ENCODE measurements at regions not wholly inside any gene's neighbourhood (a gene's known extent, or its start where the extent isn't known, plus 50 kb on each side); places are given as distances from the start of the nearest gene placed in this dataset.

GRCh38 chr12:33012226-33012625 is 115.6 kb upstream of the PKP2 start:
- Histone ChIP-seq H2BK15ac (ENCODE audit: low read length) (no peak overlapping the region), H3K27ac (replicated peaks; ENCODE audit: low read length) (no peak overlapping the region)
- no CpG with 5 or more reads among the region's 3 CpGs for whole genome bisulfite sequencing, 2 donors (ENCODE audit: extremely low coverage in 2 of 2, insufficient read length in 2 of 2, insufficient replicate concordance in 1 of 2)

GRCh38 chr12:33006106-33006505 is 109.5 kb upstream of the PKP2 start:
- Histone ChIP-seq H4K8ac (ENCODE audit: low read depth, low read length) (no peak overlapping the region), H2BK12ac (ENCODE audit: low read length) (no peak overlapping the region), H2AFZ (ENCODE audit: low read length) (no peak overlapping the region), H3K36me3 (replicated peaks in 1 of 2; ENCODE audit: control insufficient read depth in 2 of 2, insufficient read depth in 2 of 2, low read length in 2 of 2) (no peaks in the 10 kb centered on the region), H3K4me2 (ENCODE audit: insufficient read depth, low read length, poor library complexity, severe bottlenecking) (no peak overlapping the region), H3K79me1 (ENCODE audit: low read depth, low read length) (no peaks in the 10 kb centered on the region), H3K9ac (ENCODE audit: low read depth, low read length, poor library complexity) (no peak overlapping the region), H3K27me3 (ENCODE audit: control insufficient read depth in 3 of 3, insufficient read depth in 3 of 3, low read depth in 1 of 3, low read length in 3 of 3) (no peaks in the 10 kb centered on the region), H3K4ac (ENCODE audit: low read length) (no peak overlapping the region), H2BK15ac (ENCODE audit: low read length) (no peak overlapping the region), H4K91ac (ENCODE audit: low read depth, low read length, poor library complexity) (no peak overlapping the region), H3K4me1 (ENCODE audit: control insufficient read depth in 2 of 2, insufficient read depth in 1 of 2, low read depth in 1 of 2, low read length in 2 of 2) (no peaks in the 10 kb centered on the region), H3K4me3 (ENCODE audit: low read length in 2 of 2) (no peak overlapping the region), H3K9me3 (replicated peaks in 1 of 2; ENCODE audit: control insufficient read depth in 2 of 2, insufficient read depth in 1 of 2, low read depth in 1 of 2, low read length in 2 of 2) (no peaks in the 10 kb centered on the region), H3K23ac (ENCODE audit: low read depth, low read length, poor library complexity) (no peak overlapping the region), H2AK5ac (ENCODE audit: low read depth, low read length) (no peak overlapping the region), H2BK5ac (ENCODE audit: low read length) (no peak overlapping the region), H3K18ac (ENCODE audit: low read length) (no peak overlapping the region), H3K27ac (replicated peaks; ENCODE audit: low read length) (no peak overlapping the region), H2BK120ac (ENCODE audit: low read depth, low read length) (no peak overlapping the region), H3K14ac (ENCODE audit: low read length) (no peak overlapping the region)
- WGBS, 2 donors (ENCODE audit: extremely low coverage in 2 of 2, insufficient read length in 2 of 2, insufficient replicate concordance in 1 of 2) = no CpG with 5 or more reads among the region's 1 CpG
- DNase-seq (ENCODE audit: low spot score) = no peak

More at GRCh38 chr12:33012226-33012625, 115.6 kb upstream of the PKP2 start:
- no peaks in the 10 kb centered on the region for H3K27me3 ChIP-seq (ENCODE audit: control insufficient read depth in 3 of 3, insufficient read depth in 3 of 3, low read depth in 1 of 3, low read length in 3 of 3)
- H3K36me3 ChIP-seq (replicated peaks in 1 of 2; ENCODE audit: control insufficient read depth in 2 of 2, insufficient read depth in 2 of 2, low read length in 2 of 2) = no peaks in the 10 kb centered on the region
- no peak overlapping the region for H2BK12ac ChIP-seq (ENCODE audit: low read length)
- H3K4me1 ChIP-seq (ENCODE audit: control insufficient read depth in 2 of 2, insufficient read depth in 1 of 2, low read depth in 1 of 2, low read length in 2 of 2) = no peaks in the 10 kb centered on the region
- H2AFZ ChIP-seq (ENCODE audit: low read length) = no peak overlapping the region
- no peak overlapping the region for H4K91ac ChIP-seq (ENCODE audit: low read depth, low read length, poor library complexity)
- H3K4ac ChIP-seq (ENCODE audit: low read length) = no peak overlapping the region
- H3K18ac ChIP-seq (ENCODE audit: low read length) = no peak overlapping the region
- H3K14ac ChIP-seq (ENCODE audit: low read length) = no peak overlapping the region
- H3K9ac ChIP-seq (ENCODE audit: low read depth, low read length, poor library complexity) = no peak overlapping the region
- no peak overlapping the region for H4K8ac ChIP-seq (ENCODE audit: low read depth, low read length)
- H2BK120ac ChIP-seq (ENCODE audit: low read depth, low read length) = no peak overlapping the region
- no peaks in the 10 kb centered on the region for H3K79me1 ChIP-seq (ENCODE audit: low read depth, low read length)
- DNase-seq (ENCODE audit: low spot score) = no peak
- H3K4me3 ChIP-seq (ENCODE audit: low read length in 2 of 2) = no peak overlapping the region
- no peak overlapping the region for H2AK5ac ChIP-seq (ENCODE audit: low read depth, low read length)
- H3K4me2 ChIP-seq (ENCODE audit: insufficient read depth, low read length, poor library complexity, severe bottlenecking) = no peak overlapping the region
- H3K9me3 ChIP-seq (replicated peaks in 1 of 2; ENCODE audit: control insufficient read depth in 2 of 2, insufficient read depth in 1 of 2, low read depth in 1 of 2, low read length in 2 of 2) = peaks cover 0 to 2% of the 10 kb centered on the region in 2 donors
- H2BK5ac ChIP-seq (ENCODE audit: low read length) = no peak overlapping the region
- H3K23ac ChIP-seq (ENCODE audit: low read depth, low read length, poor library complexity) = no peak overlapping the region

- Histone ChIP-seq H2AK5ac (ENCODE audit: low read depth, low read length) (no peak overlapping the region), H3K4me2 (ENCODE audit: insufficient read depth, low read length, poor library complexity, severe bottlenecking) (no peak overlapping the region), H2BK15ac (ENCODE audit: low read length) (no peak overlapping the region), H2BK12ac (ENCODE audit: low read length) (no peak overlapping the region), H3K18ac (ENCODE audit: low read length) (no peak overlapping the region), H3K23ac (ENCODE audit: low read depth, low read length, poor library complexity) (no peak overlapping the region), H4K91ac (ENCODE audit: low read depth, low read length, poor library complexity) (no peak overlapping the region), H3K36me3 (replicated peaks in 1 of 2; ENCODE audit: control insufficient read depth in 2 of 2, insufficient read depth in 2 of 2, low read length in 2 of 2) (no peaks in the 10 kb centered on the region), H4K8ac (ENCODE audit: low read depth, low read length) (no peak overlapping the region), H3K79me1 (ENCODE audit: low read depth, low read length) (no peaks in the 10 kb centered on the region), H3K27ac (replicated peaks; ENCODE audit: low read length) (no peak overlapping the region), H2AFZ (ENCODE audit: low read length) (no peak overlapping the region), H3K9me3 (replicated peaks in 1 of 2; ENCODE audit: control insufficient read depth in 2 of 2, insufficient read depth in 1 of 2, low read depth in 1 of 2, low read length in 2 of 2) (no peaks in the 10 kb centered on the region), H3K4me1 (ENCODE audit: control insufficient read depth in 2 of 2, insufficient read depth in 1 of 2, low read depth in 1 of 2, low read length in 2 of 2) (peaks cover 0 to 3% of the 10 kb centered on the region in 2 donors), H3K9ac (ENCODE audit: low read depth, low read length, poor library complexity) (no peak overlapping the region), H3K27me3 (ENCODE audit: control insufficient read depth in 3 of 3, insufficient read depth in 3 of 3, low read depth in 1 of 3, low read length in 3 of 3) (no peaks in the 10 kb centered on the region), H2BK120ac (ENCODE audit: low read depth, low read length) (no peak overlapping the region), H2BK5ac (ENCODE audit: low read length) (no peak overlapping the region), H3K14ac (ENCODE audit: low read length) (no peak overlapping the region), H3K4ac (ENCODE audit: low read length) (no peak overlapping the region), H3K4me3 (ENCODE audit: low read length in 2 of 2) (no peak overlapping the region)
- no peak for DNase-seq (ENCODE audit: low spot score)
- no CpG with 5 or more reads among the region's 2 CpGs for WGBS, 2 donors (ENCODE audit: extremely low coverage in 2 of 2, insufficient read length in 2 of 2, insufficient replicate concordance in 1 of 2)
These were observed 103.4 kb upstream of the PKP2 start for GRCh38 chr12:33000016-33000415.

GRCh38 chr12:32997471-32997870 is 100.9 kb upstream of the PKP2 start:
- H3K9ac ChIP-seq (ENCODE audit: low read depth, low read length, poor library complexity) = no peak overlapping the region
- no peak overlapping the region for H4K91ac ChIP-seq (ENCODE audit: low read depth, low read length, poor library complexity)
- H3K4me3 ChIP-seq (ENCODE audit: low read length in 2 of 2) = no peak overlapping the region
- H4K8ac ChIP-seq (ENCODE audit: low read depth, low read length) = no peak overlapping the region
- no peaks in the 10 kb centered on the region for H3K79me1 ChIP-seq (ENCODE audit: low read depth, low read length)
- no peaks in the 10 kb centered on the region for H3K36me3 ChIP-seq (replicated peaks in 1 of 2; ENCODE audit: control insufficient read depth in 2 of 2, insufficient read depth in 2 of 2, low read length in 2 of 2)
- no CpG with 5 or more reads among the region's 8 CpGs for WGBS, 2 donors (ENCODE audit: extremely low coverage in 2 of 2, insufficient read length in 2 of 2, insufficient replicate concordance in 1 of 2)
- H2BK12ac ChIP-seq (ENCODE audit: low read length) = no peak overlapping the region
- H3K4me2 ChIP-seq (ENCODE audit: insufficient read depth, low read length, poor library complexity, severe bottlenecking) = no peak overlapping the region
- H2BK5ac ChIP-seq (ENCODE audit: low read length) = no peak overlapping the region
- H3K18ac ChIP-seq (ENCODE audit: low read length) = no peak overlapping the region
- H2BK120ac ChIP-seq (ENCODE audit: low read depth, low read length) = no peak overlapping the region
- H2AK5ac ChIP-seq (ENCODE audit: low read depth, low read length) = no peak overlapping the region
- H3K4me1 ChIP-seq (ENCODE audit: control insufficient read depth in 2 of 2, insufficient read depth in 1 of 2, low read depth in 1 of 2, low read length in 2 of 2) = peaks cover 2 to 3% of the 10 kb centered on the region in 2 donors
- no peak overlapping the region for H3K23ac ChIP-seq (ENCODE audit: low read depth, low read length, poor library complexity)
- no peak overlapping the region for H3K27ac ChIP-seq (replicated peaks; ENCODE audit: low read length)
- no peaks in the 10 kb centered on the region for H3K27me3 ChIP-seq (ENCODE audit: control insufficient read depth in 3 of 3, insufficient read depth in 3 of 3, low read depth in 1 of 3, low read length in 3 of 3)
- H2AFZ ChIP-seq (ENCODE audit: low read length) = no peak overlapping the region
- no peak overlapping the region for H3K14ac ChIP-seq (ENCODE audit: low read length)
- H2BK15ac ChIP-seq (ENCODE audit: low read length) = no peak overlapping the region
- no peaks in the 10 kb centered on the region for H3K9me3 ChIP-seq (replicated peaks in 1 of 2; ENCODE audit: control insufficient read depth in 2 of 2, insufficient read depth in 1 of 2, low read depth in 1 of 2, low read length in 2 of 2)
- no peak for DNase-seq (ENCODE audit: low spot score)
- no peak overlapping the region for H3K4ac ChIP-seq (ENCODE audit: low read length)

Data from neuronal stem cell (in vitro differentiated cells).